ENCODE measurements at regions not wholly inside any gene's neighbourhood (a gene's known extent, or its start where the extent isn't known, plus 50 kb on each side); places are given as distances from the start of the nearest gene placed in this dataset.

- Histone ChIP-seq H3K27me3 (no peaks in the 10 kb centered on the region), H3K9me3 (no peaks in the 10 kb centered on the region), H4K20me1 (no peaks in the 10 kb centered on the region), H3K4me2 (no peak overlapping the region), H3K4me3 (no peak overlapping the region), H3K4me1 (no peaks in the 10 kb centered on the region), H3K36me3 (no peaks in the 10 kb centered on the region), H3K9ac (no peak overlapping the region), H3K27ac (no peak overlapping the region)
- TF ChIP-seq Cebpa-rat (IDR thresholded peaks at IDR 0.05) = no peak
These were observed 124.6 kb upstream of the NRBF2 start for GRCh38 chr10:63008491-63008890.

GRCh38 chr10:63007112-63007511 is 126.0 kb upstream of the NRBF2 start:
- H3K4me3 ChIP-seq = no peak overlapping the region
- H4K20me1 ChIP-seq = no peaks in the 10 kb centered on the region
- TF ChIP-seq Cebpa-rat (IDR thresholded peaks at IDR 0.05) = no peak

GRCh38 chr10:63005246-63005645 is 127.9 kb upstream of the NRBF2 start:
- Histone ChIP-seq H3K27me3 (no peaks in the 10 kb centered on the region), H4K20me1 (no peaks in the 10 kb centered on the region), H3K4me2 (no peak overlapping the region), H3K4me3 (no peak overlapping the region), H3K4me1 (no peaks in the 10 kb centered on the region), H3K27ac (no peak overlapping the region), H3K36me3 (no peaks in the 10 kb centered on the region), H3K9ac (no peak overlapping the region), H3K9me3 (no peaks in the 10 kb centered on the region)
- TF ChIP-seq Cebpa-rat (IDR thresholded peaks at IDR 0.05) = no peak

More at GRCh38 chr10:63007112-63007511, 126.0 kb upstream of the NRBF2 start:
- Histone ChIP-seq H3K4me2 (no peak overlapping the region), H3K27me3 (no peaks in the 10 kb centered on the region), H3K4me1 (no peaks in the 10 kb centered on the region), H3K36me3 (no peaks in the 10 kb centered on the region), H3K27ac (no peak overlapping the region), H3K9me3 (no peaks in the 10 kb centered on the region), H3K9ac (no peak overlapping the region)

GRCh38 chr10:63003816-63004453 is 129.2 kb upstream of the NRBF2 start:
- no peak for TF ChIP-seq Cebpa-rat (IDR thresholded peaks at IDR 0.05)
- Histone ChIP-seq H3K4me3 (no peak overlapping the region), H3K9ac (no peak overlapping the region), H3K27ac (no peak overlapping the region), H3K27me3 (no peaks in the 10 kb centered on the region), H3K4me1 (no peaks in the 10 kb centered on the region), H4K20me1 (no peaks in the 10 kb centered on the region), H3K9me3 (no peaks in the 10 kb centered on the region), H3K36me3 (no peaks in the 10 kb centered on the region), H3K4me2 (no peak overlapping the region)

- Histone ChIP-seq H3K36me3 (no peaks in the 10 kb centered on the region), H3K27me3 (no peaks in the 10 kb centered on the region), H3K27ac (no peak overlapping the region), H3K9ac (no peak overlapping the region), H3K4me2 (no peak overlapping the region), H3K9me3 (0 out of 2 replicates have a peak, but pooled peaks cover 3% of the 10 kb centered on the region), H3K4me3 (no peak overlapping the region), H4K20me1 (no peaks in the 10 kb centered on the region), H3K4me1 (no peaks in the 10 kb centered on the region)
- no peak for TF ChIP-seq Cebpa-rat (IDR thresholded peaks at IDR 0.05)
These were observed 136.2 kb upstream of the NRBF2 start for GRCh38 chr10:62996925-62997324.

- no peak overlapping the region for H3K9ac ChIP-seq
- H3K4me3 ChIP-seq = no peak overlapping the region
- H3K36me3 ChIP-seq = no peaks in the 10 kb centered on the region
- H3K9me3 ChIP-seq = 0 out of 2 replicates have a peak, but pooled peaks cover 3% of the 10 kb centered on the region
- H3K27ac ChIP-seq = no peak overlapping the region
- no peak for TF ChIP-seq Cebpa-rat (IDR thresholded peaks at IDR 0.05)
- H3K27me3 ChIP-seq = no peaks in the 10 kb centered on the region
- no peak overlapping the region for H3K4me2 ChIP-seq
- H3K4me1 ChIP-seq = no peaks in the 10 kb centered on the region
- no peaks in the 10 kb centered on the region for H4K20me1 ChIP-seq
These were observed 136.6 kb upstream of the NRBF2 start for GRCh38 chr10:62996516-62996915.

GRCh38 chr10:62993121-62993520 is 140.0 kb upstream of the NRBF2 start:
- Histone ChIP-seq H3K4me3 (no peak overlapping the region), H3K4me1 (no peaks in the 10 kb centered on the region), H3K27ac (no peak overlapping the region), H3K9me3 (0 out of 2 replicates have a peak, but pooled peaks cover 3% of the 10 kb centered on the region), H3K9ac (no peak overlapping the region), H3K4me2 (no peak overlapping the region), H3K36me3 (no peaks in the 10 kb centered on the region), H4K20me1 (no peaks in the 10 kb centered on the region), H3K27me3 (no peaks in the 10 kb centered on the region)
- no peak for TF ChIP-seq Cebpa-rat (IDR thresholded peaks at IDR 0.05)

GRCh38 chr10:62992145-62992721 is 140.9 kb upstream of the NRBF2 start:
- Histone ChIP-seq H3K4me3 (no peak overlapping the region), H3K9ac (no peak overlapping the region), H3K36me3 (no peaks in the 10 kb centered on the region), H3K4me1 (no peaks in the 10 kb centered on the region), H3K27ac (no peak overlapping the region), H4K20me1 (no peaks in the 10 kb centered on the region), H3K9me3 (0 out of 2 replicates have a peak, but pooled peaks cover 3% of the 10 kb centered on the region), H3K4me2 (no peak overlapping the region), H3K27me3 (no peaks in the 10 kb centered on the region)
- no peak for TF ChIP-seq Cebpa-rat (IDR thresholded peaks at IDR 0.05)

- Histone ChIP-seq H3K4me2 (no peak overlapping the region), H3K4me1 (no peaks in the 10 kb centered on the region), H3K27me3 (no peaks in the 10 kb centered on the region), H3K9me3 (0 out of 2 replicates have a peak, but pooled peaks cover 3% of the 10 kb centered on the region), H4K20me1 (no peaks in the 10 kb centered on the region), H3K4me3 (no peak overlapping the region), H3K36me3 (no peaks in the 10 kb centered on the region), H3K27ac (no peak overlapping the region), H3K9ac (no peak overlapping the region)
- no peak for TF ChIP-seq Cebpa-rat (IDR thresholded peaks at IDR 0.05)
These were observed 143.0 kb upstream of the NRBF2 start for GRCh38 chr10:62990126-62990525.

- Histone ChIP-seq H3K4me2 (no peak overlapping the region), H3K27ac (no peak overlapping the region), H4K20me1 (no peaks in the 10 kb centered on the region), H3K4me3 (no peak overlapping the region), H3K36me3 (no peaks in the 10 kb centered on the region), H3K4me1 (no peaks in the 10 kb centered on the region), H3K9me3 (no peaks in the 10 kb centered on the region), H3K27me3 (no peaks in the 10 kb centered on the region), H3K9ac (no peak overlapping the region)
- no peak for TF ChIP-seq Cebpa-rat (IDR thresholded peaks at IDR 0.05)
These were observed 147.1 kb upstream of the NRBF2 start for GRCh38 chr10:62985807-62986600.
